ENCODE measurements at regions not wholly inside any gene's neighbourhood (a gene's known extent, or its start where the extent isn't known, plus 50 kb on each side); places are given as distances from the start of the nearest gene placed in this dataset.

- no peak overlapping the region for H3K4me3 ChIP-seq (ENCODE audit: low read depth, low read length)
- no peak for DNase-seq (ENCODE audit: low read depth, low spot score)
- in situ Hi-C loops (cut with HindIII; ENCODE audit: low sequenced_read_pairs), result no loop called here
- TF ChIP-seq CTCF (IDR thresholded peaks at IDR 0.05; ENCODE audit: low read depth, low read length), result no peak
Measured at GRCh38 chr7:145293754-145294153, 457.9 kb upstream of the TPK1 start.

- no peak overlapping the region for H3K4me3 ChIP-seq (ENCODE audit: low read depth, low read length)
- no peak for TF ChIP-seq CTCF (IDR thresholded peaks at IDR 0.05; ENCODE audit: low read depth, low read length)
- in situ Hi-C loops (cut with HindIII; ENCODE audit: low sequenced_read_pairs), result no loop called here
- no peak for DNase-seq (ENCODE audit: low read depth, low spot score)
Measured at GRCh38 chr7:145293228-145293701, 457.4 kb upstream of the TPK1 start.

- no peak for TF ChIP-seq CTCF (IDR thresholded peaks at IDR 0.05; ENCODE audit: low read depth, low read length)
- in situ Hi-C loops (cut with HindIII; ENCODE audit: low sequenced_read_pairs), result no loop called here
- no peak overlapping the region for H3K4me3 ChIP-seq (ENCODE audit: low read depth, low read length)
- DNase-seq (ENCODE audit: low read depth, low spot score), result no peak
Measured at GRCh38 chr7:145289384-145289783, 453.5 kb upstream of the TPK1 start.

- in situ Hi-C loops (cut with HindIII; ENCODE audit: low sequenced_read_pairs), result no loop called here
- no peak for DNase-seq (ENCODE audit: low read depth, low spot score)
- H3K4me3 ChIP-seq (ENCODE audit: low read depth, low read length), result no peak overlapping the region
- no peak for TF ChIP-seq CTCF (IDR thresholded peaks at IDR 0.05; ENCODE audit: low read depth, low read length)
Measured at GRCh38 chr7:145276118-145276517, 440.3 kb upstream of the TPK1 start.

- H3K4me3 ChIP-seq (ENCODE audit: low read depth, low read length), result no peak overlapping the region
- in situ Hi-C loops (cut with HindIII; ENCODE audit: low sequenced_read_pairs), result no loop called here
- no peak for TF ChIP-seq CTCF (IDR thresholded peaks at IDR 0.05; ENCODE audit: low read depth, low read length)
- DNase-seq (ENCODE audit: low read depth, low spot score), result no peak
Measured at GRCh38 chr7:145269418-145270161, 433.7 kb upstream of the TPK1 start.

- no peak for TF ChIP-seq CTCF (IDR thresholded peaks at IDR 0.05; ENCODE audit: low read depth, low read length)
- in situ Hi-C loops (cut with HindIII; ENCODE audit: low sequenced_read_pairs), result no loop called here
Measured at GRCh38 chr7:145265180-145265579, 429.3 kb upstream of the TPK1 start.

More at GRCh38 chr7:145265180-145265579, 429.3 kb upstream of the TPK1 start:
- no peak overlapping the region for H3K4me3 ChIP-seq (ENCODE audit: low read depth, low read length)
- DNase-seq (ENCODE audit: low read depth, low spot score), result no peak
